ENCODE measurements at regions not wholly inside any gene's neighbourhood (a gene's known extent, or its start where the extent isn't known, plus 50 kb on each side); places are given as distances from the start of the nearest gene placed in this dataset.

DNA sequence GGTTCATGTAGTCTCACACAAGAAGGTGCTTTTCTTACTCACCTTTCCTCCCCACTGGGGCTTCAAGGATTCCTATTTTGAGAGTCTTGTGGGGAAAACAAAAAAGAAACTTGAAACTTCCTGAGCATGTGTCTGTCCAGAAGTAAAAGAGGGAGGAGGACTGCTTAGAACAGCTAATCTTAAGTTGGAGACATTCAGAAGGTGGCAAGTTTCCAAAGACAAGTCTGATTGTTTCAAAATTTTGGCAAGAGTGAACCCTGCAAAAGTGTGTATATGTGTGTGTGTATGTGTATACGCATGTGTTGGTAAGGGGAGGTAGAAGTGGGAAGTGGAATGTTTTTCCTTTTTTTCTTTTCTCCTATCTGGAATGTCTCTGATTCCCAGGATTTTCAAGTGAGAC, 189.0 kb upstream of the FRMPD4 start:
- TF ChIP-seq EZH2 (IDR thresholded peaks at IDR 0.05; ENCODE audit: insufficient read depth, poor library complexity, severe bottlenecking) = no peak
- no peak for TF ChIP-seq EZH2phosphoT487 (IDR thresholded peaks at IDR 0.05; ENCODE audit: insufficient read depth, low read depth)

All from GM23248 (cell line).